Hematopoietic multipotent progenitor cell (in vitro differentiated cells): ENCODE measurements at regions not wholly inside any gene's neighbourhood (a gene's known extent, or its start where the extent isn't known, plus 50 kb on each side); places are given as distances from the start of the nearest gene placed in this dataset.
"Not testable (repeated sequence)": the region's sequence is repeated elsewhere in the genome, so short reads cannot be mapped to it uniquely, and the experiment has no call there.

Source experiments
- DNase-seq, 3 donors: peaks; one replicate each; pipeline ENCODE4 v3.0.0-alpha.2; 2011 to 2015; ENCODE audit warnings: low read depth in 2 of 3, low spot score in 2 of 3

- DNase-seq, result no peak
These were observed 113.3 kb downstream of the MYCN start for GRCh38 chr2:16053437-16054257.

- DNase-seq, result not testable (repeated sequence)
These were observed 112.3 kb downstream of the MYCN start for GRCh38 chr2:16052571-16053052.

- DNase-seq, result no peak
These were observed 111.7 kb downstream of the MYCN start for GRCh38 chr2:16051841-16052564.

- no peak for DNase-seq
These were observed 110.6 kb downstream of the MYCN start for GRCh38 chr2:16050908-16051489.

GRCh38 chr2:16050261-16050907 lies 110.0 kb downstream of the MYCN start:
- no peak for DNase-seq

- no peak for DNase-seq
These were observed 109.1 kb downstream of the MYCN start for GRCh38 chr2:16049406-16049805.

GRCh38 chr2:16048466-16048865 lies 108.1 kb downstream of the MYCN start:
- DNase-seq, result no peak

- no peak for DNase-seq
These were observed 107.4 kb downstream of the MYCN start for GRCh38 chr2:16047701-16048100.

- DNase-seq, result no peak
These were observed 106.3 kb downstream of the MYCN start for GRCh38 chr2:16046649-16047048.

GRCh38 chr2:16045653-16046352 lies 105.5 kb downstream of the MYCN start:
- DNase-seq, result no peak

GRCh38 chr2:16044946-16045456 lies 104.7 kb downstream of the MYCN start:
- DNase-seq, result no peak

GRCh38 chr2:16043627-16044026 lies 103.3 kb downstream of the MYCN start:
- DNase-seq, result no peak

GRCh38 chr2:16043192-16043591 lies 102.8 kb downstream of the MYCN start:
- no peak for DNase-seq

- no peak for DNase-seq
These were observed 101.9 kb downstream of the MYCN start for GRCh38 chr2:16042201-16042700.

GRCh38 chr2:16040271-16041010 lies 100.1 kb downstream of the MYCN start:
- no peak for DNase-seq

- no peak for DNase-seq
These were observed 99.5 kb downstream of the MYCN start for GRCh38 chr2:16039823-16040222.

GRCh38 chr2:16039055-16039454 lies 98.7 kb downstream of the MYCN start:
- DNase-seq, result no peak

- no peak for DNase-seq
These were observed 98.3 kb downstream of the MYCN start for GRCh38 chr2:16038621-16039020.

GRCh38 chr2:16037808-16038457 lies 97.6 kb downstream of the MYCN start:
- DNase-seq, result no peak
